GM12892 (cell line): ENCODE measurements at regions not wholly inside any gene's neighbourhood (a gene's known extent, or its start where the extent isn't known, plus 50 kb on each side); places are given as distances from the start of the nearest gene placed in this dataset.

Source experiments
- POLR2A ChIP-seq: IDR thresholded peaks from 2 replicates; pipeline ENCODE4 v1.6.1; 2011; ENCODE audit warnings: low read depth, low read length, control low read depth
- TAF1 ChIP-seq: IDR thresholded peaks from 2 replicates; pipeline ENCODE4 v1.6.1; 2011; ENCODE audit warnings: low read depth, mild to moderate bottlenecking, control low read depth, low read length, borderline replicate concordance

DNA sequence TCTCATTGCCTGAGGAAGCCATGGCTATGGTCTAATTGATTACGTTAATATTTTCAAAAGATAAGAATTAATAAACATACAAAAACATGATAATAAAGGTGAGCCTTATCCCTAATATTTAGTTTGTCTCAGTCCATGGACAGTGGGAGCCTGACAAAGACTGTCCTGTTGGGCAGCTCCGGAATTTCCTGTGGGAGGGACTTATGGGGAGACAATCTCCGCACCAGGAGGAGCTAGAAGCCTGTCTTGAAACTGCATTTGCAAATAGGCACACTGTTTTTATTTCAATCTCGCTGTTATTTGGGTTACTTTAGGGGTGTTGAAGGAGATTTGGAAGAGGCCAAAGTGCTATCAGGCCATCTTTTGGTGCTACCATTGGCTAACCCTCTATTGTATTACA, 50.8 kb upstream of the ZDHHC17 start:
- no peak for TF ChIP-seq TAF1
- TF ChIP-seq POLR2A, result no peak
